Tibial artery (tissue), 4 donors: ENCODE measurements at regions not wholly inside any gene's neighbourhood (a gene's known extent, or its start where the extent isn't known, plus 50 kb on each side); places are given as distances from the start of the nearest gene placed in this dataset.

Source experiments
- DNase-seq, 2 donors: peaks; one replicate each; pipeline ENCODE4 v3.0.0-alpha.2; 2019
- H3K27ac ChIP-seq, 2 donors: fragments of 200-600 bp; sonication (generic) in 1 of 2; 1 replicate in 1 of 2; 2 replicates in 1 of 2; pipeline ENCODE4 v1.5.1; 2018 to 2019; ENCODE audit warnings: mild to moderate bottlenecking in 1 of 2
- H3K27me3 ChIP-seq, 2 donors: fragments of 200-600 bp; sonication (generic) in 1 of 2; one replicate each; pipeline versions ENCODE4 v1.5.1 to v1.6.0; 2016 to 2019
- H3K36me3 ChIP-seq, 3 donors: fragments of 200-600 bp; sonication (generic) in 2 of 3; one replicate each; pipeline ENCODE4 v1.5.1; 2016 to 2019; ENCODE audit warnings: mild to moderate bottlenecking in 2 of 3
- H3K4me1 ChIP-seq, 4 donors: fragments of 200-600 bp; sonication (generic) in 2 of 4; 1 replicate in 3 of 4; 2 replicates in 1 of 4; pipeline ENCODE4 v1.5.1; 2016 to 2019
- H3K4me3 ChIP-seq, 2 donors: fragments of 200-600 bp; sonication (generic) in 1 of 2; 1 replicate in 1 of 2; 2 replicates in 1 of 2; pipeline ENCODE4 v1.5.1; 2018 to 2019; ENCODE audit warnings: mild to moderate bottlenecking in 2 of 2
- H3K9me3 ChIP-seq, 3 donors: fragments of 200-600 bp; sonication (generic) in 1 of 3; one replicate each; pipeline ENCODE4 v1.5.1; 2016 to 2019
- CTCF ChIP-seq, 2 experiments: fragments of 200-600 bp in 1 of 2; fragments of 450-650 bp in 1 of 2; IDR thresholded peaks; one replicate each; pipeline ENCODE4 v1.5.1; 2017 to 2019; ENCODE audit warnings: antibody characterized with exemption in 2 of 2, mild to moderate bottlenecking in 1 of 2, moderate library complexity in 1 of 2
- intact Hi-C: fragments of 100-400 bp; cut with DNase I; formaldehyde crosslinking; loops from one replicate; pipeline ENCODE4 v1.15.0; 2023; ENCODE audit warnings: low total_unique reads

- Histone ChIP-seq H3K27me3 (no peaks in the 10 kb centered on the region), H3K9me3 (no peaks in the 10 kb centered on the region), H3K36me3 (no peaks in the 10 kb centered on the region), H3K4me3 (no peak overlapping the region), H3K4me1 (peaks cover 0 to 9% (median 5%) of the 10 kb centered on the region in 4 donors), H3K27ac (no peak overlapping the region)
- intact Hi-C loops: no loop called here
- no peak for DNase-seq
- TF ChIP-seq CTCF (IDR thresholded peaks at IDR 0.05): no peak
Measured at GRCh38 chr12:65694130-65694529, 130.2 kb upstream of the HMGA2 start.

- no peak overlapping the region for H3K4me3 ChIP-seq
- no peaks in the 10 kb centered on the region for H3K9me3 ChIP-seq
- no peaks in the 10 kb centered on the region for H3K36me3 ChIP-seq
- H3K27ac ChIP-seq: no peak overlapping the region
- peaks cover 0 to 9% (median 5%) of the 10 kb centered on the region in 4 donors for H3K4me1 ChIP-seq
- intact Hi-C loops: no loop called here
- no peak for TF ChIP-seq CTCF (IDR thresholded peaks at IDR 0.05)
- DNase-seq: peak in 1 of 2 donors; percentile 33
- no peaks in the 10 kb centered on the region for H3K27me3 ChIP-seq
Measured at GRCh38 chr12:65695113-65695865, 129.0 kb upstream of the HMGA2 start.

GRCh38 chr12:65696227-65696626 lies 128.1 kb upstream of the HMGA2 start:
- DNase-seq: no peak
- Histone ChIP-seq H3K4me1 (peaks cover 0 to 9% (median 5%) of the 10 kb centered on the region in 4 donors), H3K36me3 (no peaks in the 10 kb centered on the region), H3K27me3 (no peaks in the 10 kb centered on the region), H3K27ac (no peak overlapping the region), H3K4me3 (no peak overlapping the region), H3K9me3 (no peaks in the 10 kb centered on the region)
- TF ChIP-seq CTCF (IDR thresholded peaks at IDR 0.05): no peak
- intact Hi-C loops: no loop called here

- intact Hi-C loops: no loop called here
- H3K9me3 ChIP-seq: no peaks in the 10 kb centered on the region
- TF ChIP-seq CTCF (IDR thresholded peaks at IDR 0.05): peak in 1 of 2 experiments; percentile 26
- no peak overlapping the region for H3K27ac ChIP-seq
- H3K4me1 ChIP-seq: peaks cover 0 to 9% (median 5%) of the 10 kb centered on the region in 4 donors
- no peaks in the 10 kb centered on the region for H3K36me3 ChIP-seq
- H3K4me3 ChIP-seq: no peak overlapping the region
- no peak for DNase-seq
- H3K27me3 ChIP-seq: no peaks in the 10 kb centered on the region
Measured at GRCh38 chr12:65699251-65699650, 125.0 kb upstream of the HMGA2 start.

- intact Hi-C loops: no loop called here
- Histone ChIP-seq H3K9me3 (peaks cover 0 to 25% (median 10%) of the 10 kb centered on the region in 3 donors), H3K27me3 (no peaks in the 10 kb centered on the region), H3K4me3 (no peak overlapping the region), H3K27ac (no peak overlapping the region), H3K4me1 (no peaks in the 10 kb centered on the region), H3K36me3 (no peaks in the 10 kb centered on the region)
- DNase-seq: no peak
- TF ChIP-seq CTCF (IDR thresholded peaks at IDR 0.05): no peak
Measured at GRCh38 chr12:65703176-65703575, 121.1 kb upstream of the HMGA2 start.
